RWPE1 (cell line): ENCODE measurements at regions not wholly inside any gene's neighbourhood (a gene's known extent, or its start where the extent isn't known, plus 50 kb on each side); places are given as distances from the start of the nearest gene placed in this dataset.

Experiments used
- CTCF ChIA-PET: fragments of 350-600 bp; sonication (Branson Sonifier 250); formaldehyde crosslinking; extraction: SDS; loops from one replicate; lab custom pipeline; 2021; lab: Yijun Ruan, JAX
- POLR2A ChIA-PET: fragments of 400-600 bp; formaldehyde crosslinking; extraction: SDS; loops from one replicate; lab custom pipeline; 2020; ENCODE audit warnings: antibody characterized with exemption; ENCODE audit not compliant: low non-redundant PET; lab: Yijun Ruan, JAX
- DNase-seq: peaks from one replicate; pipeline ENCODE4 v3.0.0; 2012; ENCODE audit warnings: low spot score
- H3K27ac ChIP-seq: fragments of 450-650 bp; 2 replicates; pipeline ENCODE4 v1.5.1; 2017
- CTCF ChIP-seq: fragments of 450-650 bp; conservative IDR thresholded peaks from 2 replicates; pipeline ENCODE4 v1.5.1; 2017; ENCODE audit warnings: low read depth, mild to moderate bottlenecking

GRCh38 chr9:90975781-90976538, 174.3 kb downstream of the SYK start:
- POLR2A ChIA-PET = no interaction called here
- H3K27ac ChIP-seq = no peak overlapping the region
- CTCF ChIA-PET = no interaction called here
- TF ChIP-seq CTCF = no peak
- no peak for DNase-seq

GRCh38 chr9:90979138-90979551, 177.5 kb downstream of the SYK start:
- DNase-seq = peak; percentile 53
- ChIA-PET CTCF (no interaction called here), POLR2A (no interaction called here)
- peak overlapping the region; percentile 55 for H3K27ac ChIP-seq
- TF ChIP-seq CTCF = no peak

DNA sequence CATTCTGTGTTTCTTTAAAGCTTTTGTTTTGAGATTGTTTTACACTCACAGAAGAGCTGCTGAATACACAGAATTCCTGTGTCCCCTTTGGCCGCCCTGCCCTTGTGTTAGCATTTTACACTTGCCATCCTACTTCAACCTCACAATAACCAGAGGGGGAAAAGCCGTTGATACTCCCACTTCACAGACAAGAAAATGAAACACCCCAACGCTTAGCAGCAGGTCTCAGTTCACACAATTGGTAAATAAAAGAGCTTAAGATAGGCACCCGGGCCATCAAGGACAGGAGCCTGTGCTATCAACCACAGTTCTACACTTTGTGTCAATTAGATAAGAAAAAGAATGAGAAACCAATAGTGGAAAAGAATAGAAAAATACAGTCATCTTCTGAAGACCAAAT, 178.0 kb downstream of the SYK start:
- no peak for TF ChIP-seq CTCF
- CTCF ChIA-PET = no interaction called here
- H3K27ac ChIP-seq = peak overlapping the region; percentile 55
- DNase-seq = no peak
- POLR2A ChIA-PET = no interaction called here

- no peak overlapping the region for H3K27ac ChIP-seq
- CTCF ChIA-PET = no interaction called here
- no peak for DNase-seq
- no peak for TF ChIP-seq CTCF
- POLR2A ChIA-PET = no interaction called here
Observed at GRCh38 chr9:90981726-90982125, 180.1 kb downstream of the SYK start.

- CTCF ChIA-PET = no interaction called here
Observed at GRCh38 chr9:90983394-90983793, 181.8 kb downstream of the SYK start.

GRCh38 chr9:90985631-90986030, 184.0 kb downstream of the SYK start:
- ChIA-PET POLR2A (no interaction called here), CTCF (interaction anchor here (0.7 to 1.3 kb wide), 3 partner anchors 13 to 963 kb away, joined by 3 to 5 read pairs (median 3); no protein-coding TSS in a partner anchor)
- H3K27ac ChIP-seq = peak overlapping the region; percentile 84
- TF ChIP-seq CTCF = no peak
- peak; percentile 47 for DNase-seq

More at GRCh38 chr9:90983394-90983793, 181.8 kb downstream of the SYK start:
- DNase-seq = no peak
- H3K27ac ChIP-seq = no peak overlapping the region
- TF ChIP-seq CTCF = no peak
- POLR2A ChIA-PET = no interaction called here
